Activated CD4-positive, alpha-beta memory T cell treated with anti-CD3 and anti-CD28 coated beads for 36 hours (primary cell): ENCODE measurements at regions not wholly inside any gene's neighbourhood (a gene's known extent, or its start where the extent isn't known, plus 50 kb on each side); places are given as distances from the start of the nearest gene placed in this dataset.
"Not testable (repeated sequence)": the region's sequence is repeated elsewhere in the genome, so short reads cannot be mapped to it uniquely, and the experiment has no call there.

Experiments
- CTCF ChIA-PET: fragments of 350-600 bp; sonication (Branson Sonifier 250); formaldehyde crosslinking; loops from one replicate; lab custom pipeline; 2021; ENCODE audit warnings: antibody characterized with exemption, inconsistent platforms; lab: Charles Lee
- POLR2A ChIA-PET: fragments of 350-600 bp; sonication (Branson Sonifier 250); formaldehyde crosslinking; loops from one replicate; lab custom pipeline; 2021; ENCODE audit warnings: antibody characterized with exemption; lab: Charles Lee
- DNase-seq: peaks from one replicate; pipeline ENCODE4 v3.0.0-alpha.2; 2020
- H3K27ac Mint-ChIP-seq: one replicate; pipeline ENCODE4 v1.8.0; 2021; ENCODE audit warnings: mixed read lengths
- H3K27me3 Mint-ChIP-seq: one replicate; pipeline ENCODE4 v1.8.0; 2021; ENCODE audit warnings: mixed read lengths
- H3K36me3 Mint-ChIP-seq: one replicate; pipeline ENCODE4 v1.8.0; 2021; ENCODE audit warnings: mixed read lengths
- H3K4me1 Mint-ChIP-seq: one replicate; pipeline ENCODE4 v1.8.0; 2021; ENCODE audit warnings: low read depth, mixed read lengths
- H3K4me3 Mint-ChIP-seq: one replicate; pipeline ENCODE4 v1.8.0; 2021; ENCODE audit warnings: mild to moderate bottlenecking, mixed read lengths
- H3K9me3 Mint-ChIP-seq: one replicate; pipeline ENCODE4 v1.8.0; 2021; ENCODE audit warnings: mixed read lengths
- intact Hi-C: fragments of 100-400 bp; cut with micrococcal nuclease; formaldehyde crosslinking; loops from one replicate; pipeline ENCODE4 v1.15.1; 2023

- POLR2A ChIA-PET = no interaction called here
- Mint-ChIP-seq H3K4me1 (no peaks in the 10 kb centered on the region), H3K4me3 (no peak overlapping the region), H3K9me3 (no peaks in the 10 kb centered on the region), H3K27ac (no peak overlapping the region), H3K36me3 (no peaks in the 10 kb centered on the region), H3K27me3 (no peaks in the 10 kb centered on the region)
- DNase-seq = no peak
- CTCF ChIA-PET = no interaction called here
- intact Hi-C loops = no loop called here
Observed at GRCh38 chr5:15320871-15321270, 179.1 kb upstream of the FBXL7 start.

DNA sequence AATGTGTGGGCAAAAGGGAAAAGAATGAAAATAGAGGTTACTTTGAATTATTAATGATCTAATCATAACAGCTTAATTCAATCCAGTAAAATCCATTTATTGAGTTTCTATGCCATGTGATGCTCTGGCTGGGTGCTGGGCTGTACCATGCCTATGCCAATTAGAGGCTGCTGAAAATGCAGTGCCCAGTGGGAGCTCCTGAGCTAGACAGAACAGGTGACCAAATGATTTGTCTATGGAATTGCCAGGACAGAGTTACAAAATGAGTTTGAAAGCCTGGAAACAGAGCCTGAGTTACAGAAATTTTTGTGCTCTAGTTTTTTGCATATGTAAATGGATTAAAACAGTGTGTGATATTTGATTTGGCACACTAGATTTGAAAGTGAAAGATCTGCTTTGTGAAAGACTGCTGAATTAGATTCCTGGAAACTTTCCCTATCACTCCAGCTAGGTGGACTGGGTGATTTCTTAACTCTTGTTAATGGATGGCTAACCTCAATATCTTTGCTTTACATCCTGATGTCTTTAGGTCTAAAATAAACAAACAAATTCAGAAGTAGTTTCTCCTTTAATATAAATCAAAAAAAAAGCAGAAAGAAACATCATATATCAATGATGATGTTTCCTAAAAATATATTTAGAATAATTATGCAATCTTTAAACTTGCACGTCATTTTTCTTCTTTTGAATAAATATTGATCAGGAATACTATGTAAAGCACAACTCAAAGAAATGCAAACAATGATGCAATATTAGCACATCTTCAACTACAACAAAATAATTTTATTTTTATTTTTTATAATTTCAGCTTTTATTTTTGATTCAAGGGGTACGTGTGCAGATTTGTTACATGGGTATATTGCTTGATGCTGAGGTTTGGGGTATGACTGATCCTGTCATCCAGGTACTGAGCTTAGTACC lies 194.8 kb upstream of the FBXL7 start:
- Mint-ChIP-seq H3K4me1 (no peaks in the 10 kb centered on the region), H3K36me3 (no peaks in the 10 kb centered on the region), H3K4me3 (no peak overlapping the region), H3K27me3 (no peaks in the 10 kb centered on the region), H3K9me3 (peaks cover 9% of the 10 kb centered on the region), H3K27ac (no peak overlapping the region)
- ChIA-PET POLR2A (no interaction called here), CTCF (no interaction called here)
- intact Hi-C loops = no loop called here
- DNase-seq = no peak

DNA sequence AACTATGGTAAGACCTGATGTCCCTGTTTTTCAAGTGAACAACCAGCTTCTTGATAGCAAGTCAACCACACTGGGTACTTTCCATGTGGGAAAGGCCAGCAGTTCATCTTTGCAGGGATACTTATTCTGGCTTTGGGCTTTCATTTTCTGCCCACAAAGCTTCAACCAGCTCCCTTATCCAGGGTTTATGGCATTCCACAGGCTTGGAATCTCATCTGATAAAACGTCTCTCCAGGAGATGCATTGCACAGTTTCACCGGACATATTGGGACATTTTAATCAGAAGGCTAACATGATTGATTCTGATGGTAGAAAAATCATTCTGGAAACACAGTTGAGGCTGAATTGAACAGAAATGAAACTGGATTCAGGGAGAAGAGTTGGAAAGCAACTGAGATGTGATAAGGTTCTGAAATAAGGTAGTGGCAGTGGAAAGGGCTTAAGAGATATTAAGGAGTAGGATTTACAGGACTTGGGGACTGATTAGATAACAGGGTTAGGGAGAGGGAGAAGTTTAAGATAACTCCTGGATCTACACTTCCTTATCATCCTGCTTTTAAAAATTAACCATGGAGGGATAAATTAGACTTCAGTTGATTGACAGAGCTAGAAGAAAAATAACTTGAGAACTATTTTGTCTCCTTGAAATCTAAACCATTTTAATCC lies 195.8 kb upstream of the FBXL7 start:
- POLR2A ChIA-PET = no interaction called here
- CTCF ChIA-PET = no interaction called here
- peaks cover 9% of the 10 kb centered on the region for H3K9me3 Mint-ChIP-seq
- no peak for DNase-seq
- no peaks in the 10 kb centered on the region for H3K36me3 Mint-ChIP-seq
- intact Hi-C loops = no loop called here
- no peak overlapping the region for H3K27ac Mint-ChIP-seq
- H3K4me1 Mint-ChIP-seq = no peaks in the 10 kb centered on the region
- no peaks in the 10 kb centered on the region for H3K27me3 Mint-ChIP-seq
- no peak overlapping the region for H3K4me3 Mint-ChIP-seq

DNA sequence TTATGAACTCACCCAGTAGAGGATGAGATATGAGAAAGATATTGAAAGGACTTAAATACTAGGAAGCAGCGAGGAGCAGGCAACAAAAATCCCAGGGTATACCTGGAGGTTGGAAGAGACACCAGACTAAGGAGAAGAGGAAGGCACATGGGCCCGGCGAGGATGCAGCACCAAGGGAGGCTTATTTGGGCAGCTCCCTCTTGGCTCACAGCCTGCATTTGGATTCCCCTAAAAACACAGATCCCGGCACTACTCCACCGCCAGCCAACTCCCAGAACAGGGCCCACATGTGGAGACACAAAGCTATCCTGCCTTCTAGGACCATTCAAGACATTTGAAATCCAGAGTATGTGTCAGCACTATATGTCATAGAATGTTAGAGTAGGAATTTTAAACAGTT lies 199.8 kb upstream of the FBXL7 start:
- Mint-ChIP-seq H3K27ac (no peak overlapping the region), H3K4me3 (no peak overlapping the region), H3K36me3 (no peaks in the 10 kb centered on the region), H3K27me3 (no peaks in the 10 kb centered on the region), H3K9me3 (peaks cover 7% of the 10 kb centered on the region), H3K4me1 (no peaks in the 10 kb centered on the region)
- intact Hi-C loops = no loop called here
- ChIA-PET CTCF (no interaction called here), POLR2A (no interaction called here)
- DNase-seq = no peak

GRCh38 chr5:15290953-15291352 lies 209.0 kb upstream of the FBXL7 start:
- H3K4me1 Mint-ChIP-seq = no peaks in the 10 kb centered on the region

GRCh38 chr5:15286650-15287049 lies 213.3 kb upstream of the FBXL7 start:
- ChIA-PET CTCF (no interaction called here), POLR2A (no interaction called here)
- intact Hi-C loops = no loop called here
- DNase-seq = no peak
- Mint-ChIP-seq H3K36me3 (no peaks in the 10 kb centered on the region), H3K4me1 (no peaks in the 10 kb centered on the region), H3K27me3 (no peaks in the 10 kb centered on the region), H3K4me3 (no peak overlapping the region), H3K9me3 (peaks cover 12% of the 10 kb centered on the region), H3K27ac (no peak overlapping the region)

More at GRCh38 chr5:15290953-15291352, 209.0 kb upstream of the FBXL7 start:
- Mint-ChIP-seq H3K9me3 (peaks cover 7% of the 10 kb centered on the region), H3K4me3 (no peak overlapping the region), H3K27me3 (no peaks in the 10 kb centered on the region), H3K36me3 (no peaks in the 10 kb centered on the region), H3K27ac (no peak overlapping the region)
- intact Hi-C loops = loop anchor here (1.0 kb wide), 1 partner anchor 47 kb away; no protein-coding TSS in a partner anchor
- no peak for DNase-seq
- POLR2A ChIA-PET = no interaction called here
- CTCF ChIA-PET = no interaction called here

GRCh38 chr5:15285901-15286583 lies 213.9 kb upstream of the FBXL7 start:
- intact Hi-C loops = no loop called here

DNA sequence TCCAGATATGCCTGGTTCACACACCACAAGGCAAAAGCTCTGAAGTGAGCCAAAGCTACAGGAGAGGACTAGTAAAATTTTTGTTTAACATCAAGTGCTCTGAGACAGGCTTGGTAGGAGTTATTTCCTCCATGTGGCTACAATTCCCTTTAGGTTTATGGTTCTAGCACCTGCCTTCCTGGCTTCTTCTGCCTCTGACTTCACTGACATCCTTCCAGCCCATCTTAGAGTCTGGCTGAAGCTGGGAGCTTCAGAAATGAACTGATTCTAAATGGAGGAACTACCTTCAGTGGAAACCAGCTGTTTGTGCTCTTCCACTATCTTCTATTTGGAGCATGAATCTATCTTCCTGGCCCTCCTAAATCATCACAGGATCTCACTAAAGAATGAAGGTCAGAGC lies 215.3 kb upstream of the FBXL7 start:
- ChIA-PET POLR2A (no interaction called here), CTCF (no interaction called here)
- H3K36me3 Mint-ChIP-seq = no peaks in the 10 kb centered on the region
- no peak for DNase-seq
- no peak overlapping the region for H3K27ac Mint-ChIP-seq
- H3K9me3 Mint-ChIP-seq = peaks cover 24% of the 10 kb centered on the region
- no peaks in the 10 kb centered on the region for H3K27me3 Mint-ChIP-seq
- H3K4me1 Mint-ChIP-seq = no peaks in the 10 kb centered on the region
- intact Hi-C loops = no loop called here
- no peak overlapping the region for H3K4me3 Mint-ChIP-seq

More at GRCh38 chr5:15285901-15286583, 213.9 kb upstream of the FBXL7 start:
- no peak overlapping the region for H3K27ac Mint-ChIP-seq
- ChIA-PET POLR2A (no interaction called here), CTCF (no interaction called here)
- H3K36me3 Mint-ChIP-seq = no peaks in the 10 kb centered on the region
- no peaks in the 10 kb centered on the region for H3K27me3 Mint-ChIP-seq
- DNase-seq = no peak
- H3K4me1 Mint-ChIP-seq = no peaks in the 10 kb centered on the region
- H3K4me3 Mint-ChIP-seq = no peak overlapping the region
- H3K9me3 Mint-ChIP-seq = peaks cover 14% of the 10 kb centered on the region

DNA sequence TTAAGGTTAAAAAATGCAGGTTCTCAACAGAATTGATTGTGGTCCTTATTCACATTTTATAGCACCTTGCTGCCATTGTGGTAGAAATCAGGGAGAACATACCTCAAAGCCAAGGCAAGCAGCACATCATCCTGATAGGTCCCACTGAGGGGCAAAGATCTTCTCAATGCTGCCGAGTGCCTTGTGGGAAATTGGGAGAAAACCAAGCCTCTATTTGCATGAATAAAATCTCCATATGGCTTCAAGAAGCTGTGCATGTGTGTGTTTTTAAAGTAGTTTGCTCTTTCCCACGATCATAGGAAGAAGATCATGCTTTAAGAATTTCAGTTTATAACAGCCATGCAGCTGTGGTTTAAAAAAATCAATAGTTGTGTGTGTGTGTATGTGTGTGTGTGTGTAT lies 216.9 kb upstream of the FBXL7 start:
- CTCF ChIA-PET = interaction anchor here (0.6 kb wide), 1 partner anchor 177 kb away, joined by 3 read pairs; no protein-coding TSS in a partner anchor

DNA sequence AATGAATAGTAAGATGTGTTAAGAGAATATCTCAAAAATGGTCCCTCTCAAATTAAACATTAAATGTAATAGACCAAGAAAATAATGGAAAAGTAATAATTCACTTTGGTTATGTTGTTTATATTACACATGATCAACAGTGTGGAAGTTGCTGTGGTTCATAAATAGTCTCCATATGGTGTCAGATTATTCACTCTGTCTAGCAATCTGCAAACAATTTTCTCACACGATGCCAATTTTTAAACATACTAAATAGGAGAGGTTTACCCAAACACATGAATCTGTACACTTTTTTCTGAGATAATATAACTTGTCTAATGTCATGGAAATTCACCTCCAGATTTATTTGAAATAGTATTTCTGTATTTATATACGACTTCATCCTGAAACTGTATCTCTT lies 217.4 kb upstream of the FBXL7 start:
- Mint-ChIP-seq H3K27ac (no peak overlapping the region), H3K9me3 (peaks cover 30% of the 10 kb centered on the region), H3K4me3 (no peak overlapping the region), H3K27me3 (no peaks in the 10 kb centered on the region), H3K4me1 (no peaks in the 10 kb centered on the region), H3K36me3 (no peaks in the 10 kb centered on the region)
- CTCF ChIA-PET = interaction anchor here (0.6 kb wide), 1 partner anchor 177 kb away, joined by 3 read pairs; no protein-coding TSS in a partner anchor
- DNase-seq = no peak
- POLR2A ChIA-PET = no interaction called here
- intact Hi-C loops = no loop called here

More for the DNA sequence above, 216.9 kb upstream of the FBXL7 start:
- H3K27ac Mint-ChIP-seq = no peak overlapping the region
- H3K9me3 Mint-ChIP-seq = peaks cover 30% of the 10 kb centered on the region
- intact Hi-C loops = no loop called here
- no peaks in the 10 kb centered on the region for H3K36me3 Mint-ChIP-seq
- H3K4me3 Mint-ChIP-seq = no peak overlapping the region
- POLR2A ChIA-PET = no interaction called here
- no peaks in the 10 kb centered on the region for H3K27me3 Mint-ChIP-seq
- DNase-seq = no peak
- no peaks in the 10 kb centered on the region for H3K4me1 Mint-ChIP-seq

- POLR2A ChIA-PET, H3K4me1 Mint-ChIP-seq, H3K27ac Mint-ChIP-seq, DNase-seq, intact Hi-C loops, H3K27me3 Mint-ChIP-seq, H3K36me3 Mint-ChIP-seq, H3K4me3 Mint-ChIP-seq, CTCF ChIA-PET: not testable (repeated sequence)
- peaks cover 30% of the 10 kb centered on the region for H3K9me3 Mint-ChIP-seq
Observed at GRCh38 chr5:15271596-15271995, 228.4 kb upstream of the FBXL7 start.

- no peak for DNase-seq
- POLR2A ChIA-PET = no interaction called here
- H3K27me3 Mint-ChIP-seq = no peaks in the 10 kb centered on the region
- H3K4me3 Mint-ChIP-seq = no peak overlapping the region
- H3K4me1 Mint-ChIP-seq = no peaks in the 10 kb centered on the region
- intact Hi-C loops = no loop called here
- CTCF ChIA-PET = no interaction called here
- peaks cover 31% of the 10 kb centered on the region for H3K9me3 Mint-ChIP-seq
- H3K36me3 Mint-ChIP-seq = no peaks in the 10 kb centered on the region
- no peak overlapping the region for H3K27ac Mint-ChIP-seq
Observed at GRCh38 chr5:15267966-15268365, 232.0 kb upstream of the FBXL7 start.
